Upper lobe of right lung (tissue), 1 donor: ENCODE measurements at regions not wholly inside any gene's neighbourhood (a gene's known extent, or its start where the extent isn't known, plus 50 kb on each side); places are given as distances from the start of the nearest gene placed in this dataset.
A peak's percentile ranks its signal among the peaks of the same experiment; 100 is the strongest.

Experiments used
- ATAC-seq: fragments of 200-7000 bp; cut with Tn5 transposase; one replicate; pipeline ENCODE4 v1.9.1; 2020; ENCODE audit warnings: mild to moderate bottlenecking, moderate library complexity
- DNase-seq: peaks from one replicate; pipeline ENCODE4 v3.0.0-alpha.2; 2020
- H3K27ac ChIP-seq: fragments of 200-600 bp; one replicate; pipeline ENCODE4 v1.8.0; 2022
- H3K27me3 ChIP-seq: fragments of 200-600 bp; one replicate; pipeline ENCODE4 v1.8.0; 2022; ENCODE audit warnings: mild to moderate bottlenecking
- H3K36me3 ChIP-seq: fragments of 200-600 bp; one replicate; pipeline ENCODE4 v1.8.0; 2022
- H3K4me1 ChIP-seq: fragments of 200-600 bp; one replicate; pipeline ENCODE4 v1.8.0; 2022
- H3K4me3 ChIP-seq: fragments of 200-600 bp; one replicate; pipeline ENCODE4 v1.8.0; 2022; ENCODE audit warnings: mild to moderate bottlenecking
- H3K9me3 ChIP-seq: fragments of 200-600 bp; one replicate; pipeline ENCODE4 v1.8.0; 2022
- intact Hi-C: fragments of 100-400 bp; cut with DNase I; formaldehyde crosslinking; loops from one replicate; pipeline ENCODE4 v1.11.0; 2022
- TF ChIP-seq, protein P1 (sequence below): fragments of 200-600 bp; IDR thresholded peaks from one replicate; pipeline ENCODE4 v1.8.0; 2022; ENCODE audit warnings: antibody characterized with exemption
- donor health status: DM: no; HTN: yes; CAD: no; lungs with severe emphysema.

DNA sequence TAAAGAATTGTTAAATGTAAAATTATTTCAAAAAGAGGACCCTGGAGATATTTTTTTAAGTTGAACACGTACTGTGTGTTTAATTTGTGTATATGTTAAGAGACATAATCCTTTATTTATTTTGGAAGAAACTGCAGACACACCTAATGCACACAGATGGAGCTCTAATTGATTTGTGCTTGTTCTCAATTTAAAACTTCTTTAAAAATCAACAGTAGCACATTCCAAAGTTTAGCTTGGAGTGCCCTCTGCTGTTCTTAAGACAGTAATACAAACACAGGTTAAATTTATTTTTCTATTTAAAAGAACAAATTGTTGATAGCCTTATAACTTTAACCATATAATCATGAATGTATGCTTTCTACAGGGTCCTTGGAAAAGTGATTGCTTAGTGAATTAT lies 277.6 kb upstream of the ADAMTS16 start:
- TF ChIP-seq, protein P1, sequence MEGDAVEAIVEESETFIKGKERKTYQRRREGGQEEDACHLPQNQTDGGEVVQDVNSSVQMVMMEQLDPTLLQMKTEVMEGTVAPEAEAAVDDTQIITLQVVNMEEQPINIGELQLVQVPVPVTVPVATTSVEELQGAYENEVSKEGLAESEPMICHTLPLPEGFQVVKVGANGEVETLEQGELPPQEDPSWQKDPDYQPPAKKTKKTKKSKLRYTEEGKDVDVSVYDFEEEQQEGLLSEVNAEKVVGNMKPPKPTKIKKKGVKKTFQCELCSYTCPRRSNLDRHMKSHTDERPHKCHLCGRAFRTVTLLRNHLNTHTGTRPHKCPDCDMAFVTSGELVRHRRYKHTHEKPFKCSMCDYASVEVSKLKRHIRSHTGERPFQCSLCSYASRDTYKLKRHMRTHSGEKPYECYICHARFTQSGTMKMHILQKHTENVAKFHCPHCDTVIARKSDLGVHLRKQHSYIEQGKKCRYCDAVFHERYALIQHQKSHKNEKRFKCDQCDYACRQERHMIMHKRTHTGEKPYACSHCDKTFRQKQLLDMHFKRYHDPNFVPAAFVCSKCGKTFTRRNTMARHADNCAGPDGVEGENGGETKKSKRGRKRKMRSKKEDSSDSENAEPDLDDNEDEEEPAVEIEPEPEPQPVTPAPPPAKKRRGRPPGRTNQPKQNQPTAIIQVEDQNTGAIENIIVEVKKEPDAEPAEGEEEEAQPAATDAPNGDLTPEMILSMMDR: peak; percentile 49
- Histone ChIP-seq H3K9me3 (no peaks in the 10 kb centered on the region), H3K4me1 (no peaks in the 10 kb centered on the region), H3K4me3 (no peak overlapping the region), H3K36me3 (no peaks in the 10 kb centered on the region), H3K27ac (no peak overlapping the region), H3K27me3 (no peaks in the 10 kb centered on the region)
- ATAC-seq: no peak
- intact Hi-C loops: no loop called here
- DNase-seq: no peak

DNA sequence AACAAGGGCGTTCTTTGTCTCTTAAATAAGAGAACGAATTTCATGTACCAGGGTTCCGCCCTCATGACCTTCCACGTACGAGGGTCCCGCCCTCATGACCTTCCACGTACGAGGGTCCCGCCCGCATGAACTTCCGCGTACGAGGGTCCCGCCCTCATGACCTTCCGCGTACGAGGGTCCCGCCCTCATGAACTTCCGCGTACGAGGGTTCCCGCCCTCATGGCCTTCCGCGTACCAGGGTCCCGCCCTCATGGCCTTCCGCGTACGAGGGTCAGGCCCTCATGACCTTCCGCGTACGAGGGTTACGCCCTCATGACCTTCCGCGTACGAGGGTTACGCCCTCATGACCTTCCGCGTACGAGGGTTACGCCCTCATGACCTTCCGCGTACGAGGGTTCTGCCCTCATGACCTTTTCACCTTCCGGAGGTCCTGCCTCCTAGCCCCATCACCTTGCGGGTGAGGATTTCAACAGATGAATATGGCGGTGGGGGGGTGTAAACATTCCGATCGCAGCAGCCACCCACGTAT lies 273.9 kb upstream of the ADAMTS16 start:
- intact Hi-C loops: no loop called here
- Histone ChIP-seq H3K4me3 (no peak overlapping the region), H3K27me3 (no peaks in the 10 kb centered on the region), H3K27ac (no peak overlapping the region), H3K36me3 (no peaks in the 10 kb centered on the region), H3K4me1 (no peaks in the 10 kb centered on the region), H3K9me3 (no peaks in the 10 kb centered on the region)
- TF ChIP-seq, protein P1: no peak
- no peak for DNase-seq
- no peak for ATAC-seq

DNA sequence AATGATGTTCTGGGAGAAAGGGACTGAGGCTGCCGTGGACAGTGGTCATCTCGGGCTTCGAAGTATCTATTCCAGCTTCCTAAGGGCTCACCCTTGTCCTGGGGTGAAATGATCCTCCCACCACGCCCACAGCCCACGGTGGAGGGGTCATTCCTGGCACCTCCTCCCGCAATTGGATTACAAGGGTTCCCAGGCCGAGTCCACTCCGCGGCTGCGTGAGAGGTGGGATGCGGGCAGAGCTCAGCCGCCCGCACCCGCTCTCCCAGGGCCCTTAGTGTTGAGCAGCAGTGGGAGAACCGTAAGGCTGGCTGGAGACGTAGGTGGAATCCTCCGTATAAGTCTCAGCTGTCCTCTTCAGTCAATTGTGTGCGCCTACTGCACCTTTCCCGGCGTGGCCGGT lies 273.3 kb upstream of the ADAMTS16 start:
- intact Hi-C loops: no loop called here
- no peaks in the 10 kb centered on the region for H3K9me3 ChIP-seq
- DNase-seq: no peak
- no peaks in the 10 kb centered on the region for H3K36me3 ChIP-seq
- TF ChIP-seq, protein P1: no peak
- no peak overlapping the region for H3K27ac ChIP-seq
- H3K4me3 ChIP-seq: no peak overlapping the region
- no peaks in the 10 kb centered on the region for H3K27me3 ChIP-seq
- no peaks in the 10 kb centered on the region for H3K4me1 ChIP-seq
- no peak for ATAC-seq

DNA sequence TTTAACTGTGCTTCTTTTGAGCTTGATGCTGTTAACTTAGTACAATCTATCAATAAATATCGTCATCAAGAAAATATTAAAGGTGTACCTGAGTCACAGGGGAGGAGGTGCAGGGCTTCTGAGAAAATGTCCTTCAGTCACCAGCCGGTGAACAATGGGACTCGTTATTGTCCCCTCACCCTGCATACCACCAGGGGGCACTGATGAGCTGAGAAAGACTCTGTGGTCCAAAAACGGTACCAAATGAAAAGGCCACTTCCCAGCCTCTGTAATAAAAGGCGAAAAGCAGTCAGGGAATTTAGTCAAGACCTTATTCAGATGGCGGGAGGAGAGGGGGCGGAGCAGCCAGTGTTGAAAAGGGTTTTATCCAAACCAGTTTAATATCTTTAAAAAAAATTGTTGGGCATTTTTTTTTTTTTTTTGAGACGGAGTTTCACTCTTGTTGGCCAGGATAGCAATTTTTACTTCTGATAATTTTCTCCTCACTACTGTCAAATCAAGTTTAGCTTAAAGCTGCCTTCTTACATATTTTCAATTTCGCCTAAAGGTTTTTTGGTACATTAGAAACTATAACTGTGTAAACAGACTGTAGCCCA lies 271.9 kb upstream of the ADAMTS16 start:
- peak; percentile 80 for ATAC-seq
- TF ChIP-seq, protein P1: peak; percentile 82
- Histone ChIP-seq H3K27ac (no peak overlapping the region), H3K27me3 (no peaks in the 10 kb centered on the region), H3K4me1 (no peaks in the 10 kb centered on the region), H3K36me3 (no peaks in the 10 kb centered on the region), H3K4me3 (no peak overlapping the region), H3K9me3 (no peaks in the 10 kb centered on the region)
- intact Hi-C loops: no loop called here
- DNase-seq: no peak

DNA sequence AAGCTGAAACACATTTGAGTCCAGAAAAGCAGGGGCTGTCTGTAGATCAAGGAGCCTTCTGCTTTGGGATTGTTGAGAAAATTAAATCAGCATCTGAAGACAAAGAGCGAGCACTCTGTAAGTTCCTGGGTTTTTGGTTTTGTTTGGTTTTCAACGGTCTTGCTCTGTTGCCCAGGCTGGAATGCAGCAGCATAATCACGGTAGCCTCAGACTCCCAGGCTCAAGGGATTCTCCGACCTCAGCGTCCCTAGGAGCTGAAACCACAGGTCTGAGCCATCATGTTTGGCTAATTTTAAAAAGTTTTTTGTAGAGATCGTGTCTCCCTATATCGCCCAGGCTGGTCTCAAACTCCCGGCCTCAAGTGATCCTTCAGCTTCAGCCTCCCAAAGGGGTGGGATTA lies 266.5 kb upstream of the ADAMTS16 start:
- Histone ChIP-seq H3K36me3 (no peaks in the 10 kb centered on the region), H3K4me3 (no peak overlapping the region), H3K27ac (no peak overlapping the region), H3K9me3 (no peaks in the 10 kb centered on the region), H3K27me3 (no peaks in the 10 kb centered on the region), H3K4me1 (no peaks in the 10 kb centered on the region)
- TF ChIP-seq, protein P1: no peak
- intact Hi-C loops: no loop called here
- ATAC-seq (no peak), DNase-seq (no peak)

DNA sequence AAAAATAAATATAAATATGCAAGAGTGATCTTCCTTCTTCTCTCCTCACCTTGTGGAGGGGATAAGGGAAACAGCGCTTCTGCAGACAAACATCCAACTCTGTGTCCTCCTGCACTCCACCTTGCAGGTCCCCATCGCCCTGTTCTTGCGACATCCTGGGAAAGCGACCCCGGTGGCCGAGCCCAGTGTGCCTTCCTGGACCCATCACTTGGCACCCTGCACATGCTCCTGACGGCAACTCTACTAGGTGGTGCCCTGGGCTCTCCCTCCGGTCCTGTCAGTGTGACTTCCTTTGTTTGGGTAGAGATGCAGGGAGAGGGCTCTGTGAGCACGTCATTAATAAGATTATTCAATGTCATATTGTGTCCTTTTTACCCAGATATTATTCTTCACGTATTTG lies 266.0 kb upstream of the ADAMTS16 start:
- no peaks in the 10 kb centered on the region for H3K27me3 ChIP-seq
- H3K9me3 ChIP-seq: no peaks in the 10 kb centered on the region
- H3K4me3 ChIP-seq: no peak overlapping the region
- intact Hi-C loops: no loop called here
- no peaks in the 10 kb centered on the region for H3K4me1 ChIP-seq
- DNase-seq: no peak
- H3K27ac ChIP-seq: no peak overlapping the region
- TF ChIP-seq, protein P1: no peak
- no peak for ATAC-seq
- H3K36me3 ChIP-seq: no peaks in the 10 kb centered on the region
